Brain microvascular endothelial cell (primary cell): ENCODE measurements at regions not wholly inside any gene's neighbourhood (a gene's known extent, or its start where the extent isn't known, plus 50 kb on each side); places are given as distances from the start of the nearest gene placed in this dataset.
A peak's percentile ranks its signal among the peaks of the same experiment; 100 is the strongest.
"Not testable (repeated sequence)": the region's sequence is repeated elsewhere in the genome, so short reads cannot be mapped to it uniquely, and the experiment has no call there.

Source experiments
- DNase-seq: peaks from one replicate; pipeline ENCODE4 v3.0.0-alpha.2; 2020
- H3K27ac ChIP-seq: fragments of 250-450 bp; sonication (Bioruptor Pico); 2 replicates; pipeline ENCODE4 v1.5.1; 2020; ENCODE audit warnings: mild to moderate bottlenecking, moderate library complexity
- H3K27me3 ChIP-seq: fragments of 250-450 bp; sonication (Bioruptor Pico); replicated peaks from 2 replicates; pipeline ENCODE4 v1.5.1; 2020; ENCODE audit warnings: mild to moderate bottlenecking
- H3K36me3 ChIP-seq: fragments of 250-450 bp; sonication (Bioruptor Pico); replicated peaks from 2 replicates; pipeline ENCODE4 v1.5.1; 2020; ENCODE audit warnings: mild to moderate bottlenecking
- H3K4me3 ChIP-seq: 2 replicates; pipeline ENCODE4 v1.5.1; 2011; ENCODE audit warnings: low read depth, mild to moderate bottlenecking, control low read depth, low read length, moderate library complexity
- CTCF ChIP-seq: IDR thresholded peaks from 2 replicates; pipeline ENCODE4 v1.5.1; 2011; ENCODE audit warnings: low read depth, mild to moderate bottlenecking, moderate library complexity, low read length, control low read depth, inconsistent platforms; ENCODE audit errors: missing control alignments
- in situ Hi-C: cut with HindIII; loops from 2 replicates; pipeline ENCODE4 v1.10.0; 2017; ENCODE audit warnings: low sequenced_read_pairs, low pct_ligation_motif_present

GRCh38 chr10:35821339-35821911 is 179.3 kb upstream of the FZD8 start:
- Histone ChIP-seq H3K27me3 (no peaks in the 10 kb centered on the region), H3K27ac (no peak overlapping the region), H3K36me3 (no peaks in the 10 kb centered on the region), H3K4me3 (no peak overlapping the region)
- peak; percentile 7 for DNase-seq
- no peak for TF ChIP-seq CTCF
- in situ Hi-C loops: no loop called here

GRCh38 chr10:35819736-35820135 is 177.6 kb upstream of the FZD8 start:
- H3K27ac ChIP-seq: no peak overlapping the region
- H3K4me3 ChIP-seq: no peak overlapping the region
- no peak for DNase-seq
- no peaks in the 10 kb centered on the region for H3K27me3 ChIP-seq
- in situ Hi-C loops: no loop called here
- no peak for TF ChIP-seq CTCF
- no peaks in the 10 kb centered on the region for H3K36me3 ChIP-seq

- no peaks in the 10 kb centered on the region for H3K36me3 ChIP-seq
- no peak for TF ChIP-seq CTCF
- DNase-seq: no peak
- H3K27me3 ChIP-seq: no peaks in the 10 kb centered on the region
- H3K27ac ChIP-seq: no peak overlapping the region
- in situ Hi-C loops: no loop called here
- no peak overlapping the region for H3K4me3 ChIP-seq
These were observed 176.9 kb upstream of the FZD8 start for GRCh38 chr10:35819011-35819410.

GRCh38 chr10:35817109-35817508 is 175.0 kb upstream of the FZD8 start:
- H3K27me3 ChIP-seq, H3K4me3 ChIP-seq, in situ Hi-C loops, H3K36me3 ChIP-seq, DNase-seq, H3K27ac ChIP-seq: not testable (repeated sequence)

- H3K27me3 ChIP-seq: no peaks in the 10 kb centered on the region
- in situ Hi-C loops: no loop called here
- H3K4me3 ChIP-seq: no peak overlapping the region
- DNase-seq: no peak
- H3K27ac ChIP-seq: no peak overlapping the region
- no peaks in the 10 kb centered on the region for H3K36me3 ChIP-seq
- no peak for TF ChIP-seq CTCF
These were observed 171.1 kb upstream of the FZD8 start for GRCh38 chr10:35813219-35813618.

GRCh38 chr10:35808344-35808743 is 166.2 kb upstream of the FZD8 start:
- no peaks in the 10 kb centered on the region for H3K27me3 ChIP-seq
- TF ChIP-seq CTCF: no peak
- no peak overlapping the region for H3K27ac ChIP-seq
- DNase-seq: no peak
- H3K36me3 ChIP-seq: no peaks in the 10 kb centered on the region
- in situ Hi-C loops: no loop called here
- no peak overlapping the region for H3K4me3 ChIP-seq
